HG03521 (cell line): ENCODE measurements at regions not wholly inside any gene's neighbourhood (a gene's known extent, or its start where the extent isn't known, plus 50 kb on each side); places are given as distances from the start of the nearest gene placed in this dataset.

Source experiments
- ATAC-seq: cut with Tn5 transposase; IDR thresholded peaks from one replicate; pipeline ENCODE4 v1.9.1; 2021; ENCODE audit warnings: mild to moderate bottlenecking, moderate library complexity; ENCODE audit not compliant: unreplicated experiment

DNA sequence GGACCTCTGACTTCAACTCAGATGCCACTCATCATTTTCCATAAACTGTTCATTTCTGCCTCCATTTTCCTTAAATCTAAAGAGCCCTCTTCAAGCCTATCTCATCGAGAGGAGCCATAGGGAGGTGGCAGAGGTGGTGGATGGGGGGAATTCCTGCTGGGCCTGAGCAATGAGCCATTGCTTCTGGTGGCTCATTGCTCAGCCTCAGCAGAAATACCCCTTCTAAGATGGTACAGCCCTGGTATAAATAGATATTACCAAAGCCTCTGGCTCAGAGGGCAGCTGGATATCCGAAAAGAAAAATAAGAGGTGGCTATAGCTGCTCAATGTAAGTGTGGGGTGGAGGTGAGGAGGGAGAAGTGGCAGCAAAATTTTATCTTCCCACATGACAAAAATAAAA is 313.5 kb downstream of the CAAP1 start:
- ATAC-seq: no peak

DNA sequence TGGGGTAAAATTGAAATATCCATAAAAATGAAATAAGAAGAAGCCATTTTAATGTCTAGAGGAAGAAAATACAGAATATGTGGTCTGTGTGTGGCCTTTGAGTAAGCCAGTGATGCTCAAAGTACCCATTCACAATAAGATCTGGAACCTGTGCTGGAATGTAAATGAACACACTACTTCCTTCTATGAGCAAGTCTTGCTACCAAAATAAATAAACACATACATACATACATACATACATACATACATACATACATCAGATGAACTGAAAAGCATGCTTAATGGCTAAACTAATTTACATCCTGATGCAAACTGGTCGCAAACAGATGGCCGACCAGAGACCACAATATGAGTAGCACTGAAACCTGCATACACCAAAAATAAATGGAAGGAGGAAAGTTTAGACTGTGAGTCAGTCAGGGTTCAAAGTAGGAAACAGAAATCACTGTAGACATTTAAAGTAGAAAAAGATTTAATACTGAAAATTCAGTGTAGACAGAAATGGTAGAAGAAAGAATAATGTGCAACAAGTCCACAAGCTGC is 317.6 kb downstream of the CAAP1 start:
- ATAC-seq: no peak

DNA sequence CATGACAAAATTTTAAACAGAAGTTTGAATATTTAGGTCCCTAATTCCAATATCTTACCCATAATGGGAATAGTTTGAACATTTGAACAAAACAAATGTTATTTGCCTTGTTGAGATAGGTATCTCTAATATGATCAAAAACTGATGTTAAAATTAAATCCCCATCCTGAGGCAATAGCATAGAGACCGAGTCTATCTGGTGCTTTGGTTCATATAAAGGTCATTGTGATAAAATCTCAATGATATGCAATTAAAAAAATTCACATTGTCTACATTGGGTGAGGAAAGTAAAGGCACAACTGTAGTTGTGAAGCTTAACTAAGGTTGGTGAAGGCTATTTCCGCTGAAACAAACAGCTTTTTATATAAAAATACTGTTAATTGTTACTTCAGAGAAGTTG is 318.3 kb downstream of the CAAP1 start:
- ATAC-seq: no peak

DNA sequence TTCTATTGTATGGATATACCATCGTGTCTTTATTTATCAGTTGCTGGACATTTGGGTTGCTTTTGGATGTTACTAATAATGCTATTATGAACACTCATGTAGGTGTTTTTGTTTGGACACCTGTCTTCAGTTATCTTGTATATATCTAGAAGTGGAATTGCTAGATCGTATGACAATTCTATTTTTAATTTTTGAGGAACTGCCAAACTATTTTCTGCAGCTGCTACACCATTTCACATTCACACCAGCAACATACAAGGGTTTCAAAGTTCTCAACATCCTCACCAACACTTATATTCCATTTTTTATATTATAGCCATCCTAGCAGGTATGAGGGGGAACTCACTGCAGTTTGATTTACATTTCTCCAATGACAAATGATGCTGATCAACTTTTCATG is 324.6 kb downstream of the CAAP1 start:
- ATAC-seq: no peak

DNA sequence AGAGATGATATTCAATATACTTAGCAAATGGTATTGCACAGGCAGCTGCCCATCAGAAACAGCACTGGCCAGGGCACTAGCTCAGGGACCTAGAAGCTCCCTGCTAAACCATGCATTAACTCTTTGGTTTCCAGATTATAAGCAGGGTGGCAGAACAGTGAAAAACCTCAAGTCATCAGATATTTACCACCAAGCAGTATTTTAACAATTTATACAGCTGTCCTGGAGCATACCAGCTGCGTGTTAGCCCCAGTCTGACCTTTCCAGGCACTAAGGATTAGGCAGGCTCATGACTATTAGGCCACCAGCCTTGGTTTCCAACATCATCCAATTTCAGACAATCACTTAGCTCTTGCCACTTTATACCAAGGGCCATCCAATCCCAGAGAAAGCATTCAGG is 326.5 kb downstream of the CAAP1 start:
- ATAC-seq: no peak

DNA sequence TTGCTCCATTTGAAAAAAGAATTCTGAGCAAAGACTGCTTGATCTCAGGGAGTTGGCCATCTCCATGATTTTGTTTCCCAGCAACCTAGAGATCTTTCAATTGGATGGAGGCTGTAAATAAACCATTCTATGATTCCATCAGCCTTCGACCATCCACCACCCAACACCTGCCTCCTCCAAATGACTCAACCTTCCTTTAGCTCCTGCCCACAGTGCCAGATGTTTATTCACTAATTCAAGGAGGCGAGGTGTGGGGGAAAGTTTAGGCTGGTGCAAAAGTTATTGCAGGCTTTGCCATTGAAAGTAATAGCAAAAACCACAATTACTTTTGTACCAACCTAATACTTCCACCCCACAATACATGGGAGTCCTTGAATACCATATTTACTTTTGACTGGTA is 327.5 kb downstream of the CAAP1 start:
- no peak for ATAC-seq

DNA sequence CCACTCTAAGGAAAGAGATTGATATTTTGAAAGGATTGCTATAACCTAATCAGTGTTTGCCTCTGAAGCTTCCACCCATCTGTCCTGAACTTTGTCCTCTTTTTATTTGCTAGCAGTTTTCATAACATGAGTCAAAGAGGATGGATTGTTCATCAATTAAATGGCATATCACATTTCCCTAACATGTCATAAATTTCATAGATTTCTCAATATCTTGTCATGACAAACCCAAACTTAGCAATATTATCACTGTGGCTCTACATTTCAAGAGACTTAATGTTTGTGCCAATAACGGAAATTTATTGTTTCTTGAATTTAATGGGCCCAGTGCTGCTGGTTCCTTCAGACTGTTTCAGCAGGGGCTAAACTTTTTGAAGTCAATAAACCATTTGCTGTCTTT is 330.3 kb downstream of the CAAP1 start:
- no peak for ATAC-seq

DNA sequence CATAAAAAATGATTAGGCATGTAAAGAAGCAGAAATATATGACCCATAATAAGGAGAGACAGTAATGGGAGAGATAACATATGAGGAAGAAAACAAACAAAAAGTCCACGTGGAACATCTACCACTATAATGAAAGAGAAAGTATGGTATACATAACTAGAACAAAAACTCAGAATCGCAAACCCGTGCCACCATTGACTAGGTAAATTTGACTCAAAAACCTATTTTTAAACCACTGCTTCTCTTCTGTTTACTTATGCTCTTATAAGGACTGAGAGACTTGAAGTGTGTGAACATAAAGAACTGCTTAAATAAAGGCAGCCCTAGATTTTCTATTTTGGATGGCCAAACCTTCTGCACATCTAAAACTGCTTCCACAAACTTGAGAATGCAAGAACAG is 330.7 kb downstream of the CAAP1 start:
- ATAC-seq: no peak

DNA sequence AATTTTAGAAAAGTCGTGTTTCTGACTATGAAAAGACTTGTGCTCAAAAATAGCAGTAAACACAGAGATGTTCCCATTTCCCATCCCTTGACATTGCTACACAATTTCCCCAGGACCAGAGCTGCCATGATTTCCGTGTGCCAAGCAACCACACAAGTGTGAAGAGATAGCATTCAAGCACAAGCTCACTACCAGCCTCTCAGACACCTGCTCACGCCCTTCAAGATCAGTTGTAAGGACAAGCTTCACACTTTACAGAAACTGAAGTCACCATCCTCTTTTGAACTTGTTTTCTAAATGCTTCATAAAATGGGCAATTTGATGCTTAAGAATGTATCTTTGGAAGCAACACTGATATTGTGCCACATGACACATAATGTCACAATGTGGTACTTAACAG is 333.1 kb downstream of the CAAP1 start:
- ATAC-seq: no peak

DNA sequence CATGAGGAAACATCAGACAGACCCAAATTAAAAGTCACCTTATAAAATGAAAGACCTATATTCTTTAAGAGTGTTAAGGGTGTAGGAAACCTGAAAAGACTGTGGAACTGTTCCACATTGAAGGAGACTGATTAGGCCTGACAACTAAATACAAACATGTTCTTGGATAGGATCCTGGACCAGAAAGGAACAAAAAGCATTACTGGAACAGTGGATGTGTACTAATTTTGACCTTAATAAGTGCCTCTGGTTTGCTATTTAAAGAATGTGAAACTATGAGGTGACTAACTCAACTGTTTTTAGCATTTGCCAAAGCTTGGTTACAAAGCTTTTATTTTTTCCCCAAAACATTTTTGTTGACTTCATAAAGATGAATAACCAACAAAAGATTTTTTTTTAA is 340.6 kb downstream of the CAAP1 start:
- ATAC-seq: no peak

DNA sequence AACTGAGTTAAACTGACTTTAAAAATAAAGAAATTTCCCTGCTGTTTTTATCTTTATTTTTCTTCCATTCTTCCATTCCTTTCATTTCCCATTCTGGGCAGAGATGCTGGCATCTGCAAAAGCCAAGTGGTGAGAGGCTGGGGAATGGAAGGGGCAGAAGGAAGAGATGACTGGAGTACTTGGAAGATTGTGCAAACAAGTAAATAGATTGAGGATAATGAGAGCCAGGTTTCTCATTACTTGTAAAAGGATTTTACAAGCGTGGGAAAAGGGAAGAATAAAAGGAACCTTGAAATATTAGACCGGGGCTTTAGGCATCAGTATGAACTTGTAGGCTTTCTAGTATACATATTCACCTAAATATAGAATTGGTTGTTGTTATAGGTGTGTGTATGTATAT is 341.2 kb downstream of the CAAP1 start:
- no peak for ATAC-seq

DNA sequence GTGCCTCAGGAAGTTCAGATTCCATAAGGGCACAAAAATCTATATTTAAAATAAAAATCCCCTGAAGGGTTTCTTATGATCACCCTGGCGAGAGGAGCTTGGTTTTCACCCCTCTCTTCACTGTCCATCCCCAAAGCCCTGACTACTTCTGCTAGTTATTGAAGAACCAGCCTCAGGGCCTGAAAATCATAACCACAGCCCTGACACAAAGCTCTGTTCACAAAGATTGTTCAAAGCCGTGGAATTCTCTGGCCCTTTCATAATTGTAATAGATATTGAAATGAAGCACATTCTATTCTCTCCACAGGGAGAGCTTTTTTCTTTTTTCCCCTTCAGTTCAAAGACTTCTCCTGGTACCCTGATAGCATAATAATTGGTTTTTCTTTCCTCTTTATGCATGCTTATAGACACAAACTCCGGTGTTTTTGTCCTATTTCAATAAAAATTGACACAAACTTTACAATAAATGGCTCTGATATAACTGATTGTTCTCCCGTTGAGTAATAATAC is 343.8 kb downstream of the CAAP1 start:
- ATAC-seq: no peak

DNA sequence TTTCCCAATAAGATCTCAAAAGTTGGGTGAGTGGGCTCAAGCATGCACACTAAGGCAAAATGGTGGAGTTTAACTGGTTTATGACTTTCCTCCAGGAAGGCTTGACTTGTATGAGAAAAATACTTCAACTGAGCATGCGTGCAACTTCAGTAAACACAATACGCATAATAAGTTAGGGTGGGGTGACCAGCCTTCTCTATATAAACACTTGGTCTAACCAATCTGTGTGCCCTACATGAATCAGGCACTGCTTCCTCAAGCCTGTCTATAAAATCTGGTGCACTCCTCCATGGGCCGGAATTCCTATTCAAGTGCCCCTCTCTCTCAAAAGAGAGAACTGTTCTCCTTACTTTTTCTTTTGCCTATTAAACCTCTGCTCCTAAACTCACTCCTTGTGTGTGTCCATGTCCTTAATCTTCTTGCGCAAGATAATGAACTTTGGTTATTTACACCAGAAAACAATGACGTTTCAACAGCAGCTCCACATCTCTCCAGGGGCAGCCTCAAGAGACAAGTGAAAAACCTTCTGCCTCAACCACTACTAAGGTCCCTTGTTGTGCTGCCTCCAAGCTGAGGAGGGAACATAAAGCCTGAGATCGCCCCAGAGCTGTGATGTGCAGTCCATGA is 352.6 kb downstream of the CAAP1 start:
- ATAC-seq: no peak

DNA sequence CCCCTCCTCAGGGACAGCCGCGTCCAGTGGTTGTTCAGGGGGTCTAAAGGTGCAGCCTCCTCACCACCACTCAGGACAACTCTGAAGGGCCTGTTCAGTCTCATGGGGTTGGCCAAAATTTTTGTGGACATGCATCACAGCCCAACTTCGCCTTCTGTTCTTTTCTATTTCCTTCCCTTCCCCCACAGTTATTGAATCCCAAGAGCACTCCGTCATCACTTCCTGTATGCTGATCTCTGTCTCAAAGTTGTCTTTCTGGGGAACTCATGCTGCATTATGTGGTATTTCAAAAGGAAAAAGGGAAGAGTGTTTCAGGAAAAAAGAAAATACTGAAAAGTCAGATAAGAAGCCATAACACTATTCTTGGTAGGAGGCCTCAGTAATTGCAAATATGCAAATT is 355.4 kb downstream of the CAAP1 start:
- ATAC-seq: no peak

DNA sequence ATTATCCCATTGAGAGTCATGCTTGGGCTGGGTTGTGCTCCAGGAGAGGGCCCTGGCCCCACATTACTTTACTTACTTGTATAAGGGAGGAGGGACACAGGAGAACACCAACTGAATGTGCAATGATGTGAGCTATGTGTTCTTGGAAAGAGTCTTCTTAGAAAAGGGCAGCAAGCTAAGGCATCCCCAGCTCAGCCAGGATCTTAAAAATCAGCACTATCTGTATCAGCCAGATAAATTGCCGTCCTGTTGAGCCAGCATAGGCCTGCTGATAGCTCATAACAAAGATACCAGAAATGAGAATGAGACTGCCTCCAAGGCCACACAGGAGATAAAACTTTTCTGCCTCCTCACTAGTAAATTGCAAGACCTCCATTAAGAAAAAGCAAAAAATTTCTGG is 357.5 kb downstream of the CAAP1 start:
- no peak for ATAC-seq

DNA sequence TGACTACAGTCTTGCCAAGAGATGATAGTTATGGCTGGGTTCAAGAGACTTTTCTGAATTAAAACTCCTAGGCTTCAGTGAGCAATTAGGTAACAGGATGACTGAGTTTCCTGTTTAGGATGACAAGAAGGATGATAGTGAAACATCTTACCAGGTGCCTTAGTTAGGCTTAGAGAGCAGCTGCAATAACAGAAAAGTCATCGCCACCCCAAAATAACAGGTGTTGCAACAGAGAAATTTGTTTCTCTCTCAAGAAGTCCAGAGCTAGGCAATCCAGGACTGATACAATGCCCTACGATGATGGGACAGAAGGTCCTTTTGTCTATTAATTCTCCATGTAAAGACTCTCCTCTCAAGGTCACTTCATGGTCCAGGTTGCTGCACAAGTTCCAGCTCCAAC is 361.8 kb downstream of the CAAP1 start:
- ATAC-seq: no peak

DNA sequence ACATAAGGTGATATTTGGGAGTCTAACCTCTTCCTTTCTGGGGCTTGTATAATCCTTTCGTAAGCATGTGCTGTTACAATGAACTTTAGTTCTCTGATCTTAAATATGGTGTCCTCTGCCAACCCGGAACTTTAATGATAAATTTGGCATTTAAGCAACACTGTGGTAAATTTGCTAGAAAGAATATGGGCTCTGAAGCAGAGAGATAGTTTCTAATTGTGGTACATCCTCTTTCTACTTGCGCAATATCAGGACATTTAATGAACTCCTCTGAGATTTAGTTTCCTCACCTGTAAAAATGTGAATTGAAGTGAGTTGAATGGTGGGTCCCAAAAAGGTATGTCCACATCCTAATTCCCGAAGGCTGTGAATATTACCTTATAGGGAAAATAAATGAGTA is 364.7 kb downstream of the CAAP1 start:
- ATAC-seq: no peak

DNA sequence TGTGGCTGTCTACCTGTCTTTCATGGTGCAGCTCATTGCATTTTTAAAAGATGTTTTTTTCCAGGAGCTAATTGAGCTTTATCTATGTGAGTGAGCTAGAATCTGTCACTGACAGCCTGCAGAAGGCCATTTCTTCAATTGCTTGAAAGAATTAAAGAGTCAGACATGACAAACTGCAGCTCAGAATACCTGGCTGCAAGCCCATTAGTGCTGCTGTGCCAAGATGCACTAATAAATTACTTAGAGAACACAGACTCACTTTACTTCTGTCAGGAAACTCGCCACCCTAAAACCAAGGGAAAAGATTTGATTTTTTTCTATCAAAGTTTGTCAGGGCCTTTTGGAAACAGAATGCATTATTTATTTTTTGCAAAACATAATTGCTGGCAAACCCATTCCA is 368.3 kb downstream of the CAAP1 start:
- ATAC-seq: no peak

DNA sequence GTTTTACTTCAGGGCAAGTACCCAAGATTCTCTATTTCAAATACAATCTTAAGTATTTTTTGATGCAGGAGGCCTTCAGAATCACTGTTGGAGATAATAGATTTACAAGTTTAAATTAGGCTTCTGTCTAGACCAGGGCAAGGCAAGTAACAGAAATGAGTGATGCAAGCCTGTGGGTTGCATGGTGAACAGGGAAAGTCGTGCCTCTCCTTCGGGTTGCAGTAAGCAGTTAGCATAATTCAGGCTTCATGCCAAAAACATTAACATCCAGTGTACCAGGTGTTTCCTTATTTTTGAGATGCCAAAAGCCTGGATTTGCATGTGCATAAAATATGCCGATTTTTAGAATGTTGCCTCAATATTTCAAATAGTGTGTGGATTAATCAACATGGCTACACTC is 369.0 kb downstream of the CAAP1 start:
- ATAC-seq: no peak

DNA sequence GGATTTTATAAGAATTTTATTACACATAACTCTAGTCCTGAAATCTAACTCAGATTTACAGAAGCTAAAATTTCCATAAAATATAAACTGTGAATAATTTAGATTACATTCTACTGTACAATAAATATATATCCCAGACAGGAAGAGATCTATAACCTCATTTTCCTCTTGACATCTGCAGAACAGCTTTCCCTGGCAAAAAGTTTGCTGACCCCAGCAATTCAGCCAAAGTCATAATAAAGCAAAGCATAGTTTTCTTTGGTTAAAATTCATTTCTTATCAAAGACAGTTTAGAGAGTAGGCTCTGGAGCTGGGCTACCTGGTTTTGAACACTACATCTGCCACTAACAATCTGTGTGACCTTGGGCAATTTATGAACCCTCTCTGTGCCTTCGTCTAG is 372.5 kb downstream of the CAAP1 start:
- ATAC-seq: no peak

DNA sequence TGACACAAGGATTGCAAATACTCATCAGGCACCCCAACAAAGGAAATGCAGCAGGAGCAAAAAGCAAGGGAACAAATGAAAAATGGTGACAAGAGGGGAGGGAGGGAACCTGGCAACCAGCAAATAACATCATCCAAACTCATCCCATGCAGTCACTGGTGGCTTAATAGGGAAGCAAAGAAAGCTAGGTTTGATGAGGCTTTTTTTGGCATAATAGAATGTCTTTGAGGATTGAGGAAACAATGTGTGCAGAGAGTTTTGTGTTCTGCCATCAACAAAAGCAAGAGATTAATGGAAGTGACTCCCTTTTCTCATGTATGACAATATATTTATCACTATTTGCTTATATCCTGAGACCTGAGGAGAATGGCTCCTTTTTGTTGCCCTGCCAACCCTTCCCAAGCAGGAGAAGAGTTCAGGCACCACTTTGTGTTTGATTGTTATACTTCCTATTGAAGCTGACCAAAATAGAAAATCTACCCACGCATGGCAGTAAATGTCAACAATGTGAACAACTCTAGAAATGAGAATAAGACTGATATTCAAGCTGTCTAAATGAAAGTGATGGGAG is 375.7 kb downstream of the CAAP1 start:
- no peak for ATAC-seq

DNA sequence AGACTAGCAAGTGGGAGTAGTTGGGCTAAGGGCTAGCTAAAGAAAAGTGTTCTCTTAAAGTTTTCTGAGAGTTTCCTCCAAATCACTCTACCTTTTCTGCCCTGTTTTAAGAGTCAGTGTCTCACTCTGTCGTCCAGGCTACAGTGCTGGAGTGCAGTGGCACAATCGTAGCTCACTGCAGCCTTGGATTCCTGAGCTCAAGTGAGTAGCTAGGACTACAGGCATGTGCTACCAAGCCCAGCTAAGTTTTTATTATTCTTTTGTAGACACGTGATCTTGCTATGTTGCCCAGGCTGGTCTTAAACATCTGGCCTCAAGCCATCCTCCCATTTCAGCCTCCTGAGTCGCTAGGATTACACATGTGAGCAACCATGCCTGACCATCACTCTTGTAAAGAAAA is 378.9 kb downstream of the CAAP1 start:
- ATAC-seq: no peak

DNA sequence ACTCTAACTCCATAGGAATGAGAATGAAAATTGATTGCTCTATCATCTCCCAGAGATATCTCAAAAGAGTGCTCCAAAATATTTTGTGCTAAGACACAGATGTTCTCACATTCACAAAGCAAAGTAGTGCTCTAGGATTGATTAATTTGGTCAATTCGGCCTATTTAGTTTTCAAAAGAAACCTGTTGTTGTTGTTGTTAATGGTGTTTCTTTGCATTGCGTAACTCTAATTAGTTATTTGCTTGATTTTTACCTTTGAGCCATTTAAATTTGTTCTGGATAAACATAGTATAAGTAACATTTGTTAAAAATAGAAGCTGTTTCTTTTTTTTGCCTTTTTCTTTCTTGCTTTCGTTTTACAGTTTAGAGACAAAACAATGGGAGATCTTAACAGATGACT is 382.5 kb downstream of the CAAP1 start:
- ATAC-seq: no peak
